ENCODE measurements at regions not wholly inside any gene's neighbourhood (a gene's known extent, or its start where the extent isn't known, plus 50 kb on each side); places are given as distances from the start of the nearest gene placed in this dataset.

DNA sequence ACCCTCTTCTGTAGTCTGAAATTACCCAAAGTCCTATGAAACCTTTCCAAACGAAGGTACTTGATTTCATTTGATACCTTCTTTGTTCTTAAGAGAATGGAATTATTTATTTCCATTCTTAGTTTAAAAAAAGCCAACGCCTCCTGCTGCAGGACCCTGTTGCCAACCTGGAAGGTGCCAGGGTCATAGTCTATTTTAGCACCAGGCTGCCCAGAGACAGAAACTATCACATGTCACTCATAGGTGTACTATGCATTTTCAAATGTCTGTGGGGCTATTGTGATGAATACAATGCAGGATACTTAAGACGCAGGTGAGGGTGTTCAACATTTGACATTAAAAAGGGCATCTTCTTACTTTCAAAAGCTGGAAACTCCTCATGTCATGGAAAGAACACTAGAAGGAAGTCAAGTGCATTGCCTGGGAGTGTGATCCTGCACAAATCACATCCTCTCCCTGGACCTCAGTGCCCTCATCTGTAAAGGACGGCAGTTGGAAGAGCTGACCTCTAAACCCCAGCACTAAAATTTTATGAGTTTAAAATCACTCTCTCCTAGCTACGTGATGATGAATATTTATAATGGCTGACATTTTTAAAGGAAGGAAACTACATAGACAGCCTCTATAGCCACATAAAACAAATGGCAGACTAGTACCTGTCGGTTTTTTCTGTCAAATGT, 107.3 kb upstream of the SYT6 start:
- TF ChIP-seq, protein P1, sequence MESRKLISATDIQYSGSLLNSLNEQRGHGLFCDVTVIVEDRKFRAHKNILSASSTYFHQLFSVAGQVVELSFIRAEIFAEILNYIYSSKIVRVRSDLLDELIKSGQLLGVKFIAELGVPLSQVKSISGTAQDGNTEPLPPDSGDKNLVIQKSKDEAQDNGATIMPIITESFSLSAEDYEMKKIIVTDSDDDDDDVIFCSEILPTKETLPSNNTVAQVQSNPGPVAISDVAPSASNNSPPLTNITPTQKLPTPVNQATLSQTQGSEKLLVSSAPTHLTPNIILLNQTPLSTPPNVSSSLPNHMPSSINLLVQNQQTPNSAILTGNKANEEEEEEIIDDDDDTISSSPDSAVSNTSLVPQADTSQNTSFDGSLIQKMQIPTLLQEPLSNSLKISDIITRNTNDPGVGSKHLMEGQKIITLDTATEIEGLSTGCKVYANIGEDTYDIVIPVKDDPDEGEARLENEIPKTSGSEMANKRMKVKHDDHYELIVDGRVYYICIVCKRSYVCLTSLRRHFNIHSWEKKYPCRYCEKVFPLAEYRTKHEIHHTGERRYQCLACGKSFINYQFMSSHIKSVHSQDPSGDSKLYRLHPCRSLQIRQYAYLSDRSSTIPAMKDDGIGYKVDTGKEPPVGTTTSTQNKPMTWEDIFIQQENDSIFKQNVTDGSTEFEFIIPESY (IDR thresholded peaks at IDR 0.05; ENCODE audit: borderline replicate concordance, low read depth) = no peak
- TF ChIP-seq, protein P2, sequence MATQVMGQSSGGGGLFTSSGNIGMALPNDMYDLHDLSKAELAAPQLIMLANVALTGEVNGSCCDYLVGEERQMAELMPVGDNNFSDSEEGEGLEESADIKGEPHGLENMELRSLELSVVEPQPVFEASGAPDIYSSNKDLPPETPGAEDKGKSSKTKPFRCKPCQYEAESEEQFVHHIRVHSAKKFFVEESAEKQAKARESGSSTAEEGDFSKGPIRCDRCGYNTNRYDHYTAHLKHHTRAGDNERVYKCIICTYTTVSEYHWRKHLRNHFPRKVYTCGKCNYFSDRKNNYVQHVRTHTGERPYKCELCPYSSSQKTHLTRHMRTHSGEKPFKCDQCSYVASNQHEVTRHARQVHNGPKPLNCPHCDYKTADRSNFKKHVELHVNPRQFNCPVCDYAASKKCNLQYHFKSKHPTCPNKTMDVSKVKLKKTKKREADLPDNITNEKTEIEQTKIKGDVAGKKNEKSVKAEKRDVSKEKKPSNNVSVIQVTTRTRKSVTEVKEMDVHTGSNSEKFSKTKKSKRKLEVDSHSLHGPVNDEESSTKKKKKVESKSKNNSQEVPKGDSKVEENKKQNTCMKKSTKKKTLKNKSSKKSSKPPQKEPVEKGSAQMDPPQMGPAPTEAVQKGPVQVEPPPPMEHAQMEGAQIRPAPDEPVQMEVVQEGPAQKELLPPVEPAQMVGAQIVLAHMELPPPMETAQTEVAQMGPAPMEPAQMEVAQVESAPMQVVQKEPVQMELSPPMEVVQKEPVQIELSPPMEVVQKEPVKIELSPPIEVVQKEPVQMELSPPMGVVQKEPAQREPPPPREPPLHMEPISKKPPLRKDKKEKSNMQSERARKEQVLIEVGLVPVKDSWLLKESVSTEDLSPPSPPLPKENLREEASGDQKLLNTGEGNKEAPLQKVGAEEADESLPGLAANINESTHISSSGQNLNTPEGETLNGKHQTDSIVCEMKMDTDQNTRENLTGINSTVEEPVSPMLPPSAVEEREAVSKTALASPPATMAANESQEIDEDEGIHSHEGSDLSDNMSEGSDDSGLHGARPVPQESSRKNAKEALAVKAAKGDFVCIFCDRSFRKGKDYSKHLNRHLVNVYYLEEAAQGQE (IDR thresholded peaks at IDR 0.05; ENCODE audit: low read depth, low read length) = no peak
- TF ChIP-seq, protein P3, sequence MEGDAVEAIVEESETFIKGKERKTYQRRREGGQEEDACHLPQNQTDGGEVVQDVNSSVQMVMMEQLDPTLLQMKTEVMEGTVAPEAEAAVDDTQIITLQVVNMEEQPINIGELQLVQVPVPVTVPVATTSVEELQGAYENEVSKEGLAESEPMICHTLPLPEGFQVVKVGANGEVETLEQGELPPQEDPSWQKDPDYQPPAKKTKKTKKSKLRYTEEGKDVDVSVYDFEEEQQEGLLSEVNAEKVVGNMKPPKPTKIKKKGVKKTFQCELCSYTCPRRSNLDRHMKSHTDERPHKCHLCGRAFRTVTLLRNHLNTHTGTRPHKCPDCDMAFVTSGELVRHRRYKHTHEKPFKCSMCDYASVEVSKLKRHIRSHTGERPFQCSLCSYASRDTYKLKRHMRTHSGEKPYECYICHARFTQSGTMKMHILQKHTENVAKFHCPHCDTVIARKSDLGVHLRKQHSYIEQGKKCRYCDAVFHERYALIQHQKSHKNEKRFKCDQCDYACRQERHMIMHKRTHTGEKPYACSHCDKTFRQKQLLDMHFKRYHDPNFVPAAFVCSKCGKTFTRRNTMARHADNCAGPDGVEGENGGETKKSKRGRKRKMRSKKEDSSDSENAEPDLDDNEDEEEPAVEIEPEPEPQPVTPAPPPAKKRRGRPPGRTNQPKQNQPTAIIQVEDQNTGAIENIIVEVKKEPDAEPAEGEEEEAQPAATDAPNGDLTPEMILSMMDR (IDR thresholded peaks at IDR 0.05) = no peak
- TF ChIP-seq CHD2 (IDR thresholded peaks at IDR 0.05; ENCODE audit: low read length, partially characterized antibody) = no peak
- no peak for TF ChIP-seq JUND (IDR thresholded peaks at IDR 0.05)
- TF ChIP-seq, protein P4, sequence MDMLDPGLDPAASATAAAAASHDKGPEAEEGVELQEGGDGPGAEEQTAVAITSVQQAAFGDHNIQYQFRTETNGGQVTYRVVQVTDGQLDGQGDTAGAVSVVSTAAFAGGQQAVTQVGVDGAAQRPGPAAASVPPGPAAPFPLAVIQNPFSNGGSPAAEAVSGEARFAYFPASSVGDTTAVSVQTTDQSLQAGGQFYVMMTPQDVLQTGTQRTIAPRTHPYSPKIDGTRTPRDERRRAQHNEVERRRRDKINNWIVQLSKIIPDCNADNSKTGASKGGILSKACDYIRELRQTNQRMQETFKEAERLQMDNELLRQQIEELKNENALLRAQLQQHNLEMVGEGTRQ (IDR thresholded peaks at IDR 0.05; ENCODE audit: borderline replicate concordance, low read depth, low read length) = no peak
- TF ChIP-seq FOXJ3 (CRISPR knock-in tag; IDR thresholded peaks at IDR 0.05) = no peak
- no peak for TF ChIP-seq FOXM1 (IDR thresholded peaks at IDR 0.05; ENCODE audit: low read depth)
- TF ChIP-seq, protein P5, sequence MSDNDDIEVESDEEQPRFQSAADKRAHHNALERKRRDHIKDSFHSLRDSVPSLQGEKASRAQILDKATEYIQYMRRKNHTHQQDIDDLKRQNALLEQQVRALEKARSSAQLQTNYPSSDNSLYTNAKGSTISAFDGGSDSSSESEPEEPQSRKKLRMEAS (IDR thresholded peaks at IDR 0.05; ENCODE audit: low read depth) = no peak
- TF ChIP-seq POLR2AphosphoS5 (IDR thresholded peaks at IDR 0.05; ENCODE audit: low read depth, low read length) = no peak
- no peak for TF ChIP-seq NFIC (IDR thresholded peaks at IDR 0.05; ENCODE audit: borderline replicate concordance)
- TF ChIP-seq RAD21 (IDR thresholded peaks at IDR 0.05; ENCODE audit: low read length) = no peak
- TF ChIP-seq TAF1 (IDR thresholded peaks at IDR 0.05; ENCODE audit: borderline replicate concordance, low read depth, low read length) = no peak
- no peak for TF ChIP-seq NRF1 (IDR thresholded peaks at IDR 0.05; ENCODE audit: low read depth, low read length)
